ENCODE measurements at regions not wholly inside any gene's neighbourhood (a gene's known extent, or its start where the extent isn't known, plus 50 kb on each side); places are given as distances from the start of the nearest gene placed in this dataset.

GRCh38 chr10:85194706-85195105 lies 866.3 kb downstream of the CCSER2 start:
- DNase-seq: peak in 1 of 58 donors; percentile 3

GRCh38 chr10:85195596-85195995 lies 867.2 kb downstream of the CCSER2 start:
- no peak for DNase-seq

- no peak for DNase-seq
Observed at GRCh38 chr10:85204814-85205213, 876.4 kb downstream of the CCSER2 start.

- no peak for DNase-seq
Observed at GRCh38 chr10:85212526-85212925, 884.1 kb downstream of the CCSER2 start.

GRCh38 chr10:85213493-85213892 lies 885.1 kb downstream of the CCSER2 start:
- no peak for DNase-seq

GRCh38 chr10:85222300-85222699 lies 893.9 kb downstream of the CCSER2 start:
- no peak for DNase-seq

- no peak for DNase-seq
Observed at GRCh38 chr10:85224366-85224940, 896.1 kb downstream of the CCSER2 start.

- no peak for DNase-seq
Observed at GRCh38 chr10:85225311-85225710, 896.9 kb downstream of the CCSER2 start.

GRCh38 chr10:85226596-85226995 lies 898.2 kb downstream of the CCSER2 start:
- no peak for DNase-seq

GRCh38 chr10:85228726-85229125 lies 900.3 kb downstream of the CCSER2 start:
- DNase-seq: no peak

- DNase-seq: no peak
Observed at GRCh38 chr10:85231534-85232270, 903.3 kb downstream of the CCSER2 start.

- no peak for DNase-seq
Observed at GRCh38 chr10:85235258-85235657, 906.9 kb downstream of the CCSER2 start.

- DNase-seq: no peak
Observed at GRCh38 chr10:85238676-85239075, 910.3 kb downstream of the CCSER2 start.

- DNase-seq: no peak
Observed at GRCh38 chr10:85250304-85250703, 921.9 kb downstream of the CCSER2 start.

GRCh38 chr10:85256481-85256880 lies 928.1 kb downstream of the CCSER2 start:
- peak in 2 of 58 donors; percentile 0 to 7 for DNase-seq

GRCh38 chr10:85259908-85260307 lies 931.5 kb downstream of the CCSER2 start:
- no peak for DNase-seq

GRCh38 chr10:85262992-85263391 lies 934.6 kb downstream of the CCSER2 start:
- DNase-seq: no peak

GRCh38 chr10:85265121-85265520 lies 936.7 kb downstream of the CCSER2 start:
- DNase-seq: no peak

- DNase-seq: no peak
Observed at GRCh38 chr10:85266808-85267207, 938.4 kb downstream of the CCSER2 start.

GRCh38 chr10:85280014-85280413 lies 951.6 kb downstream of the CCSER2 start:
- no peak for DNase-seq

- no peak for DNase-seq
Observed at GRCh38 chr10:85284778-85285770, 956.7 kb downstream of the CCSER2 start.

GRCh38 chr10:85293483-85293882 lies 965.1 kb downstream of the CCSER2 start:
- no peak for DNase-seq
